HG03039 (cell line): ENCODE measurements at regions not wholly inside any gene's neighbourhood (a gene's known extent, or its start where the extent isn't known, plus 50 kb on each side); places are given as distances from the start of the nearest gene placed in this dataset.

Experiments
- ATAC-seq: cut with Tn5 transposase; IDR thresholded peaks from one replicate; pipeline ENCODE4 v1.9.1; 2021; ENCODE audit warnings: mild to moderate bottlenecking, moderate library complexity; ENCODE audit not compliant: unreplicated experiment

DNA sequence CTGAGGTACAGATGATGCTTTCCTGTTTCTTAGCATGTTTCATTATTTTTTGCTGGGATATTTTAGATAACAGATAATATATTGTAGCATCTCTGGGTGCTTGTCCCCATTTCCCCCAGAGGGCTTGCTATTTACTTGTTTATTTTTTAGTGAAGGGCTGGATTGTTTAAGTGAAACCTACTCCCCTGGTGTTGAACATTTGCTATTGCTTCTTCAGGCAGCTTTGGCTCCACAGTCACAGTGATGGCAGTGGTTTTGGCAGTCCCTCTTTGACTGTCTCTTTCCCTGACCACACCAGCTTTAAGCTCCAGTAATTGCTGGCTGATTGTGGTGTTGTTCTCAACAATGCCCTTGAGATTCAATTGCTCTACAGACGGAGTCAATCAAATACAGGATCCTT, 128.9 kb downstream of the KLF13 start:
- ATAC-seq = no peak

DNA sequence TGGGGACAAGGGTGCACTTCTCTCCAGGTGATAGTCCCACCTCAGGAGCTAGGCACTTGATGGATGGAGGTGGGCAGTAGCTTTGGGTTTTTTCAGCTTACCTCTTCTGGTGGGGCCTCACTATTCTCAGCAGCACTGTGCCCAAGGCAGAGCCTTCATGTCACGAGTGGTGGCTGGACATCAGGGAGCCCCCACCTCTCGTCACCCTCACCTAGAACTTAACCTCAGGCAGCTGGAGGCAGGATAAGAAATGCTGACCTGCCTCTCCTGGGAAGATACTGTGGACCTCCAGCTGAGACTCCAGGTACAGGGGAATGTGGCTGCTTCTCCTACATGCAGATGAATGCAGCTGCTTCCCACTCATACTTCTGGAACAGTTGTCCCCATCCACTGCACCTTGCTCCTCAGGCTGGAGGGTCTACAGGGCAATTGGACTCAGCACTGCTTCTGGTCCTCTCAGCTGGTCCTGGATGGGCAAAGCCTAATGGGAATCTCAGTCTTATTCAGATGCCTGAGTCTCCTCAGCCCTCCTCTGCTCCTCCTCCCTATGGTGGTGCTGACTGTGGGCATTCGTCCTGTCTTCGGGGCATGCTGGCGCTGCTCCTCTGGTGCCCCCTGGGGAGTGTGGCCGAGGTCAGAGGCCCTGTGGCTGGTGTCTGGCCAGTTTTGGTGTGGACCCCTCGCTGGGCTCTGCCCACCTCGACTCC, 129.9 kb downstream of the KLF13 start:
- ATAC-seq = no peak

DNA sequence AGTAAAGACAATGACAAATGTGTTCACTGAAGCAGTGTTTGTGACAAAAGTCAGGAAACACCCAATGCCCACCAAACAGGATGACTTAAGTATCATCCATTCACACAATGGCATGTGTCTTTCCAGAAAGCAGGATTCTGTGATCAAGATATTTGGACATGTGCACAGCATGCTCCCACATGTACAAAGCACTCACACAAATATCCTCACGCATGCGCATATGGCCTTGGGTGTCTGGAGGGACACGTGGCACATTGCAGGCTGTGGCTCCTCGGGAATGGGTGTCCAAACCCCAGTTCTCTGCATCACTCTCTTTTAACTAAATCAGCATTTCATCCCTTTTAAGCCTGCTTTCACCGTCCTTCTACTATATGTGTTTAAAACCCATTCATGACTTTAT, 130.5 kb downstream of the KLF13 start:
- no peak for ATAC-seq

DNA sequence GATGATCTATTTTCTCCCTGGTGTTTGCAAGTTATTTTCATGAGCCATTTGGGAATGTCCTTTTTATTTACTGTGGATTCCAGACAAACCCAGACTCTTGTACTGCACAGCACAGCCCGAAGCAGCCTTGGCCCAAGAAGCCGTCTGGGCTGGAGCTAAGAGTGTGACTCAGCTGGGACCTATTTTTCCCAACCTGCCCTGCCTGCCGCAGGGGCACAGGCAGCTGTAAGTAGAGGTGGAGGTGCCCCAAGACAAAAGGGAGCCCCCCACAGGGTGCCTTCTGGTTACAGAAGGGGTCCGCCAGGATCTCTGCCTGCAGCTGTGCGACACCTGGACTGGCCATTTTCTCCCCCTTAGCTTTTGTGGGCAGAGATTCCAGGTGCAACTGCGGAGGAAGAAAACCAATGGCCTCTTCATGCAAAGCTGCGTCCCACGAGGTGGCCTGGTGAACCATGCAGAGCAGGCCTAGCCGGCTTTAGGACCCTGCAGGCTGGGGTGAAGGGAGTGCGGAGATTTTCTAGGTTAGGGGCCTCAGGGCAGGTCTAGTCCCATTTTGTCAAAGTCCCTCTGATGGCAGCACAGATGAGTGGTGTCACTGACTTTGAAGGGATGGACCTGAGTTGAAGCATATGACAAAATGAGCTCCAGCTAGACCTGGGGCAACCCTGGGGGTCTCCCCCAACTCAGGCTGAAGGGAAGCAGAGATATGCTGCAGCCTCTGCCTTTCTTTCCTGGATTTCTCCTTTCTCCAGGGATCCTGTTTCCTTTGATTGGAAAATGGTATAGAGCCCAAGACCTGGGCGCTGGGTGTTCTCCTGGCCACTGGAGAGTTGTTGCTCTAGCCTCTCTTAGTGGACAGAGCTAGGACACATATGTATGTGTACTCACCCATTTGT, 131.2 kb downstream of the KLF13 start:
- ATAC-seq = no peak

DNA sequence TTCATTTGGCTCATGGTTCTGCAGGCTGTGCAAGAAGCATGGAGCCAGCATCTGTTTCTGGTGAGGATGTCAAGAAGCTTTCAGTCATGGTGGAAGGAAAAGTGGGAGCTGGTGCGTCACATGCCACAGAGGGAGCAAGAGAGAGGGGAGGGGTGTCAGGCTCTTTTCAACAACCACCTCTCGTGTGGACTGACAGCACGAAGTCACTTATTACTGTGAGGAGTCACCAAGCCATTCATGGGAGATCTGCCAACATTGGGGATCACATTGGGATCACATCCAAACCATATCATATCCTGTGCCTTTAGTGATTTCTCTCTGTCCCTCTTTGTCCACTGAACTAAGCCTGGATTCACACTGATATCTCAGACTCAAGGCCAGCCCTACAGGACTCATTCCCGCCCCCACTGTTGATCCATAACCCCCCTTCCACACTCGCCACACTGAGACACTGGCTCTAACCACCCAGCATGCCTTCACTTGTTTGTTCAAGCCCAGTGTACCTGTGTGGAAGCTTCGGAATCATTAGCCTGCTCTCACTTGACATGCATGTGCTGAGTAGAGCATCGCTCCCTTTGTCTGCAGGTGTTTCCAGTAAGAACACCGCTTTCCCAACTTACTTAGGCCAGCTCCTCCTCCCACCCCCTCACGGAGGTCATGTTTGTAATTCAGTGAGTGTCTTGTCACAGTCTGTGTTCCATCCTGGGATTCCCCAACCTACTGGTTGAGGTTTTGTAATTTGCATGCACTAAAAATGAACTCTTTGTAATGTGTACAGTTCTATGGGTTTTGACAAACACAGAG, 132.2 kb downstream of the KLF13 start:
- ATAC-seq = peak; percentile 90

DNA sequence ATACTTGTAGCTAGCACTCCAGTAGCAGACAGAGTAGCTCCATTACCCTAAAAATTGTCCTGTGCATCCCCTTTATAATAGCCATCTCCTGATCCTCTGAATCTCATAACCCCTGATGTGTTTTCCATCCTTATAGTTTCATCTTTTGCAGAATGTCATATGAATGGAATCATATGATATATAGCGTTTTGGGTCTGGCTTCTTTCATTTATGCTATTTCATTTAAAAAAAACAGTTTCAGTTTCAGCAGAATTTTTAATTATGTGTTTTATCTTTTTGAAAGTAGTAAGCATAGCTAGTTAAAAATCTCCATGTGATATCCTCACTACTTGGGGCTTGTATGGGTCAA, 132.7 kb downstream of the KLF13 start:
- ATAC-seq = no peak

DNA sequence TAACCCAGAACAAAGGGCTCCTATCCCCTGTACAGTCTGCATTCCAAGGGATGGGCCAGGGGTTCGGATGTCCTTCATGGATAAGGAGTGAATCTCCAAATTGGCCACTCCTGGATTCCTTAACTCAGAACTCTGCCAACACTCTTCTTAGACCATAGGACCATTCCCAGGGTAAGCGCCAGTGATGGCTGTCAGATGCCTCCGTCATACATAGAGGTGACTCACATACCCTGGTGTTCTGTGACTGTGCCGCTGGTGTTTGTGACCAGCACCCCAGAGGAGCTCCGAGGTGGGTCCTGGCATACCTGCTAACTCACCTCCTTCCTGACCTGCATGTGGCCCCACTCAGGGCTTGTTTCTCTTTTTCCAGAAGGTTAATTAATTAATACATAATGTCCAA, 134.7 kb downstream of the KLF13 start:
- ATAC-seq = no peak

DNA sequence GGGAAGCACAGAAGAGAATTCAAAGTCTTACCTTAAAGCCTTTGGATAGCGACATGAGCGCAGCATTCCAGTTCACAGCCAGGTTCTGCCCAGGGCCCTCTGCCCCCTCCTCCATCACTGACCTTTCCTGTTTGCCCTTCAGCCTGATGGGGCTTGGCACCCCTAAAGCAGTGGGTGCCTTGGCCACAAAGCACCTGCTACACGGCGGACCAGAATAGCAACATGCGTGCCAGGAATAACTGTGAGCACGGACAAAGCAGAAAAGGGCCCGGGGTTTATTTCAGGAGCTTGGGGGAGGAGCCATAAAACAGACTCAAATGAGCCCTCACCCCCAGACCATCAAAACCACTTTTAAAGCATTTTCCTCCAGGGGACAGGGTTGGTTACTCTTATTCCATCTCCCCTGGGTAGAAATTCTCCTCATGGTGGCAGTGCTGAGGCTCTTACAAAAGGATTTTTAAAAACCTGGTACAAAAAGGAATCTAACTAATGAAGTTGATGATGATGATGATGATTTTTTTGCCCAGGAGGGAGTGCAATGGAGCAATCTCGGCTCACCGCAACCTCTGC, 135.4 kb downstream of the KLF13 start:
- no peak for ATAC-seq

DNA sequence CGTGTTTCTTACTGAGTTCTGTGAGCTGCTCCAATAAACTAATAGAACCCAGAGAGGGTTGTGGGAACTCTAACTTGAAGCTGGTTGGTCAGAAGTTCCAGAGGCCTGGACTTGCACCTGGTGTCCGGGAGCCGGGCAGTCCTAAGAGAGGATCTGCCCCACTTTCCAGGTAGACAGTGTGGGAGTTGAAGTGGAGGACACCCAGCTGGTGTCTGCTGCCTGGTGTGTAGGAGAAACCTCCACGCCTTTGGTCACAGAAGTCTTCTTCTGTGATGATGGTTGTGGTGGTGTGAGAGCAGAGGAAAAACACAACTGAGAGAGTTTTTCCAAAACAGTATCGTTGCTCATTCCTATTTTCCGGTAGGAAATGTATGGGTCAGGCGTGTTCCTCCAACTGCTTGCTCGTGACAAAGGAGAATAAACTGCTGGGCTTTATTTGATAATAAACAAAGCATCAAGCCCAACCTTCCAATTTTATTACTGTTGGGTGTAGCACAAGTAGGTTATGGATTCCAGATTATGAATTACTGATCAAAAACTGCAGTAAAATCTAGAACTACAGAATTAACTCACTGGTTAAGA, 137.0 kb downstream of the KLF13 start:
- ATAC-seq = no peak

DNA sequence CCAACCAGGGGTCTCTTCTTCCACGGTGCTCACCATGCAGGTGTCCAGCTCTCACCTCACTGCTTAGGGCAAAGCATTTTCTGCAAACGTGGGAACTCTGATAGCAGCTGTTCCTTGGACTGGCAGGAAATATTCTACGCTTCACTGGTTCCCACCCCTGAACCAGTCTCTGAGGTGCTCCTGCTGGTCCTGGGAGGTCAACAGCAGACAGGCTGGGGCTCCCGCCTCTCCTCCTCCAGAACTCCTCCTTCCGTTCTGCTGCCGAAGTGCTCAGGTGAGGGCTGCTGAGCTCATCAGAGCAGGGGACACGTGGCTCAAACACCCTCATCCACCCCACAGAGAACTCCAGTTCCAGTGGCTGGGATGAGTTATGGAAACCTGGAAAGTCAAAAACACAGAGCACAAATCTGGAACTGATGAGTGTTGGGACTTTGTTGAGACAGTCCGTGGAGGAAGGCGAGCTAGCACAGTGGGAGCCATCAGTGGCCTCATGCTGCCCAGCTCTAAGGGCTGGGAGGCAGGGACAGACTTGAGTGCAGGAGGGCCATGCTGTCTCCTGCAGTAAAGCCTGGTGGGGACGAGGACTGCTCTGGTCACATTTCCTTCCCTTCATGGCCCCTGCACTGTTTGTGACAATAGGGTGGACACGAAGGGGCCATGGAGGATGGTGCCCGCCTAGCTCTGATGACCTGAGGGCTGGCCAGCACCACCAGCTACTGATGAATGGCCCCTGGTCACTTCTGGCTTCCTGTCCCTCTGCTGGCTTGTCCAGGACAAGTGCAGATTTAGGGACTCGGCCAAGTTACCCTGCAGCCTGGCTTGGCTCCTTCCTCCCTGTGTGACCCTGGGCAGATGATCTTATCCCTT, 137.8 kb downstream of the KLF13 start:
- no peak for ATAC-seq

DNA sequence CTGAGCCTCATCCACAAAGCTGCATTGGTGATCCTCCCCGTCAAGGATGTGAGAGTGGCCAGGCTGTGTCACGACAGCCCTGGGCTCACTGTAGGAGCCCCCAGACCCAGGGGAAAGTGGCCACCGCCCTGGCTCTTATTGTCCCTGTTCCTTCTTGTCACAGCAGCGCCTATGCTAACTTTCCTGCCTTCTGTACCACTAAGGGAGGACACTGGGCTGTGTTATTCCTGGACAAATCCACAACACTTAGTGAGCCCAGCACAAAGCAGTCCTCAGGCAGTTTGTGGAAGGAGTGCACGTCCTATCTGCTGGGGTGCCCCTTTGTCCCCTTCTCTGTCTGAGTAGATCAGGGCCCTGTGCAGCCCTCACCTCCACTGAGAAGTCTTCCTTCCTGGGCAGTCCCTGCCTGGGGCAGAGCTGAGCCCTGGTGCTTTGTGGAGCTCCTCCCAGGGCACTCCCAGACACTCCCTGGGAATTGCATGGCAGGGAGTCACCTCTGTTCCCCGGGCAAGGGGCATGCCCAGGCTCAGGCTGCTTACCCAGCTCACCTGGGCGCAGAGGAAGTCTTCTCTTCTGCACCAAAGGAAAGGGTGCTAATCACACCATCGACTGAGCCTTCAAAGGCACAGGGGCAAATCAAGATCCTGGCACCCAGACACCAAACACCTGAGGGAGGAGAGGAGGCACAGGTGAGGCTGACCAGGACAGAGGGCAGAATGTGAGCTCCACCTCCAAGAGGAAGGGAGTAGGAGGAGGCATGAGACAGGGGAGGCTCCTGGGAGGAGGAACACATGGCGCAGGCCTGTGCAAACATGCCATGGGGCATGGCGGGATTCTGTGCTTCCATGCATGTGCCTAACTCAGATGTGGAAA, 138.7 kb downstream of the KLF13 start:
- no peak for ATAC-seq

DNA sequence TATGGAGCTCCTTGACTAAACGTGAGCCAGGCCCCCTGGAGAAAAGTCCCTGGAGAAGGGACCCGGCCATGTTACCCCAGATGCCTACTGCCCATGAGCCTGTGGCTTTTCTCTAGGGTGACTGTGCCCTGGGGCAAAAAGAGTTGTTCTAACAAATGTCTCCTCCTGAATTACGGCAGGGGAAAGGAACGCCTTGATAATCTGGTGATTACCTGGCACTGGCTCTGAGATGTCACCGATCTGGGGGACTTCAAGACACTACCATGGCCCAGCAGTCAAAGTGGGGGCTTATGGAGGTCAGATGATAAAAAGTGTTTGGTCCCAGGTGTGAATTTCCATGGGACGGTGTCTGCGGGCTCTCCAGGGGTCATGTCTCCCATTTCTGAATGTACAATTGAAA, 140.7 kb downstream of the KLF13 start:
- no peak for ATAC-seq

DNA sequence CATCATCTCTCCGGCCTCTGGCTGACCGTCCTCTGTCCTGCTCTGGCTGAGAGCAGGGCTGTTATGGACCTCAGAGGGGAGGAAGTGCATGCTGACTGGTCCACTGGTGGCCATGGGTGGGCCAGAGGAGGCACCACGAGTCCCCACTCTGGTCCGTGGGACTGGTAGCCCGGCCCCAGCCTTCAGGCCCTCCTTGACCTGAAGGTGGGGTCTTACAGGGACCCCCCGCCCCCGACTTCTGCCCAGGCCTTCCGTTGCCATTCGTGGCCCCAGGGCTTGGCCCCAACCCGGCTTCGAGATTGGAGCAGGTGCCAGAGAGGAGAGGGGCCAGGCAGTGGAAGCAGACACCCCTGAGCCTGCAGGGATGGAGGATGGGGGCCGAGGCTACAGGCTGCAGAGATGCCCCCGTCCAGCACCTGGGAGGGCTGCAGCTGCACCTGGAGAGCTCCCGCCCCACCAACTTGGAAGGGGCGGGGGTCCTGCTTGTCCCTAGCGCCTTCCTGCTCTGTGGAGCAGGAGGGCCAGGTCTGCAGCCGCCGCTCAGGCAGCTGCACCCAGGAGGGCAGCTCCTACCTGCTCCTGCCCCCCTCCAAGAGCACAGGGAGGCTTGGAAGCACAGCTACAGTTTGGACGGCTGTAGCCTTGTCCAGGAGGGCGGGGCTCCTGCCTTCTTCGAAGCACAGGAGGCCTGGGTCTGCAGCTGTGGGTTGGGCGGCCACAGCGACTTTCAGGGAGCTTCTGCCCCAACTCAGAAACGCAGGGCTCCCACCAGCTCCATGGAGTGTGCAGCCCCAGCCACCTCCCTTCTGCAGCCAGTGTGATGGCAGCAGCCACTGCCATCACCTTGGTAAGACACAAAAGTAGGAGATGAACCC, 142.5 kb downstream of the KLF13 start:
- no peak for ATAC-seq

DNA sequence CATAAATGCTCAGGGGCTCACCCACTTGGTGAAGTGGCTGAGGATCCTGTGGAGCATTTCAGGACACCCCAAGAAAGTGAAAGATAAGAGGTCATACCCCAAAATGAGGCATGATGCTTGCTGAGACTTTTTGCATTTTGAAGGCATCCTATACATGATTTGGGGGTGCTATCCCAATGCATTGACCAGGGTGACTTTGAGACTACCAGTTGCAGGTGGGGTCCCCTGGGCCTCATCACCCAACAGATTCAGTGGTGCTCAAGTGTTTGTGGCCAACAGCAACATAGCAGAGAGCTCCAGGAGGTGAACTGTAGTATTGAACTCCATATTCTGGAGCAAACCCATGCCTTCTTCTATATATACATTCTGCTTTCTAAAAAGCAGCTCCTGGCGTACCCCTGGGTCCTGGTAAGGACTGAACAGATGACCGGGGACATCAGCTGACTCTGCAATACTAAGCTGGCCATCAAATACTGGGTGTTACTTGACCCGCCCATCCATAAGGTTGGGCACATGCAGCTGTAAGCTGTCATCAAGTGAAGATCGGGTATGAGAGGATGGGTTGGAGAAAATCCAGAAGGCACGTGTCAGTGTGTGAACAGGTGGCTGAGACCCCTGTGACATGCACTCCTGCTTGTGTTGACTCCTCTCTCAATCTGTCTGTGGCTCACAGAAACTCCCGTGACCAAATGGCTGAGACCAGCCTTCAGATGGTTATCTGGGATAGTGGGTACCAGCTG, 143.3 kb downstream of the KLF13 start:
- ATAC-seq = no peak

DNA sequence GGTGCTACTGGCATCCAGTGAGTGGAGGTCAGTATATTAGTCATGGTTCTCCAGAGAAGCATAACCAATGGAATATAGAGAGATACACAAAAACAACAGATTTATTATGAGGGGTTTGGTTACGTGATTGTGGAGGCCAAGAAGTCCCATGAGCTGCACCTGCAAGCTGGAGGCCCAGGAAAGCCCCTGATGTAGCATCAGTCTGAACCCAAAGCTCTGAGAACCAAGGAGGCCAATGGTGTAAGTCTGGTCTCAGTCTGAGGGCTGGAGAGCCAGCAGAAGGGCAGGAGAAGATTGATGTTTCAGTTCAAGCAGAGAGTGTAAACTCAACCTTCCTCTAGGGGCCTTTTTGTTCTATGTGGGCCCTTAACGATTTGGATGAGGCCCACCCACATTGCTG, 144.1 kb downstream of the KLF13 start:
- no peak for ATAC-seq

DNA sequence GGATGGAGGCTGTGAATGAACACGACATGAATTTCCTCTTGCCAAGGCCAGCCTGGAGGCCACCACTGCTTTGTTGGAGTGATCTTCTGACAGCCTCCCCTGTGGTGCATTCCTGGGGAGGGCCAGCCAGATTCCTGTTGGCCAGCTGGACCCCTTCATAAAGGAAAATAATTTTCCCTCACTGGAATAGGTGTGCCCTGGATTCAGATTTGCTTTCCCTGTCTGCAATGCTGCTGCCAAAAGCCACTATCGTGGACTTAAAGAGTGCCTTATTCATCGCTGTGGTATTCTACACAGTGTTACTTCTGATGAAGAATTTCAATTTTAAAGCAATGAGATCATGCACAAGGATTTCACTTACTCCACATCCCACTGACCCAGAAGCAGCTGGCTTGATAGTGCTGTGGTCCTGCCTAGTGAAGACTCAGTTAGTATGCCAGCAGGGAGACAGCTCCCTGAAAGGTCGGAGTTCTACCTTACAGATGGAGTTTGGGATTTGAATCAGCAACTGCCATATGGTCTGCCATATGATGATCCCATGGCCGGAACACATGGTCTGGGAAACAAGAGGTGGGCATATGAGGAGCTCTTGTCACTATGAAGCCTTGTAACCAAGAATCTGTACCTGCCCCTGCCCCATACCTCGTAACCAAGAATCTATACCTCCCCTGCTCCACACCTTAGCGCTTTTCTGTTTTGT, 145.2 kb downstream of the KLF13 start:
- ATAC-seq = no peak
